Mesenchymal stem cell (in vitro differentiated cells and primary cell): ENCODE measurements at regions not wholly inside any gene's neighbourhood (a gene's known extent, or its start where the extent isn't known, plus 50 kb on each side); places are given as distances from the start of the nearest gene placed in this dataset.

Source experiments
- DNase-seq: peaks from one replicate; pipeline ENCODE4 v3.0.0-alpha.2; 2013
- H2AFZ ChIP-seq: one replicate; pipeline ENCODE4 v1.6.1; 2013; ENCODE audit warnings: low read depth, mild to moderate bottlenecking, control low read depth, inconsistent platforms, low read length, moderate library complexity
- H2AK5ac ChIP-seq: 2 replicates; pipeline ENCODE4 v1.6.1; 2013; ENCODE audit warnings: low read length, moderate library complexity, mild to moderate bottlenecking, inconsistent platforms; ENCODE audit not compliant: severe bottlenecking
- H2BK120ac ChIP-seq: one replicate; pipeline ENCODE4 v1.6.1; 2013; ENCODE audit warnings: low read depth, mild to moderate bottlenecking, inconsistent platforms, low read length, moderate library complexity
- H2BK12ac ChIP-seq, 2 experiments: one replicate each; pipeline ENCODE4 v1.6.1; 2013; ENCODE audit warnings: inconsistent platforms in 2 of 2, low read length in 2 of 2, mild to moderate bottlenecking in 2 of 2, moderate library complexity in 2 of 2, control low read depth in 1 of 2
- H2BK15ac ChIP-seq: one replicate; pipeline ENCODE4 v1.6.1; 2013; ENCODE audit warnings: mild to moderate bottlenecking, low read depth, inconsistent platforms; ENCODE audit not compliant: poor library complexity, severe bottlenecking
- H2BK5ac ChIP-seq: 2 replicates; pipeline ENCODE4 v1.6.1; 2013; ENCODE audit warnings: low read depth, mild to moderate bottlenecking, low read length, control low read depth, inconsistent platforms; ENCODE audit not compliant: poor library complexity, severe bottlenecking
- H3K14ac ChIP-seq, 2 experiments: one replicate each; pipeline ENCODE4 v1.6.1; 2013; ENCODE audit warnings: inconsistent platforms in 2 of 2, low read length in 2 of 2, control low read depth in 1 of 2, mild to moderate bottlenecking in 1 of 2, moderate library complexity in 1 of 2
- H3K18ac ChIP-seq, 2 experiments: one replicate each; pipeline ENCODE4 v1.6.1; 2013; ENCODE audit warnings: inconsistent platforms in 2 of 2, low read length in 2 of 2, control low read depth in 1 of 2, low read depth in 1 of 2, mild to moderate bottlenecking in 1 of 2
- H3K23ac ChIP-seq, 2 experiments: one replicate each; pipeline ENCODE4 v1.6.1; 2013; ENCODE audit warnings: inconsistent platforms in 2 of 2, low read length in 2 of 2, mild to moderate bottlenecking in 2 of 2, moderate library complexity in 2 of 2, control low read depth in 1 of 2
- H3K27ac ChIP-seq: 2 replicates; pipeline ENCODE4 v1.5.1; 2013; ENCODE audit warnings: mild to moderate bottlenecking, moderate library complexity, low read length, control low read depth, inconsistent platforms; ENCODE audit not compliant: poor library complexity, severe bottlenecking
- H3K27me3 ChIP-seq, 2 experiments: 2 replicates each; pipeline versions ENCODE4 v1.6.1 to v1.7.0; 2013; ENCODE audit warnings: low read length in 2 of 2, mild to moderate bottlenecking in 2 of 2, moderate library complexity in 2 of 2, control low read depth in 1 of 2, inconsistent platforms in 1 of 2; ENCODE audit not compliant: control insufficient read depth in 1 of 2, insufficient read depth in 1 of 2
- H3K36me3 ChIP-seq, 2 experiments: 2 replicates each; pipeline versions ENCODE4 v1.6.1 to v1.7.0; 2013; ENCODE audit warnings: low read length in 2 of 2, control low read depth in 1 of 2, inconsistent platforms in 1 of 2, low read depth in 1 of 2, mild to moderate bottlenecking in 1 of 2; ENCODE audit not compliant: insufficient read depth in 2 of 2, control insufficient read depth in 1 of 2
- H3K4ac ChIP-seq, 2 experiments: one replicate each; pipeline ENCODE4 v1.6.1; 2013; ENCODE audit warnings: inconsistent platforms in 2 of 2, low read length in 2 of 2, mild to moderate bottlenecking in 2 of 2, moderate library complexity in 2 of 2, control low read depth in 1 of 2, low read depth in 1 of 2
- H3K4me1 ChIP-seq: 2 replicates; pipeline ENCODE4 v1.6.1; 2013; ENCODE audit warnings: low read depth, low read length, control low read depth; ENCODE audit not compliant: control insufficient read depth, insufficient read depth
- H3K4me2 ChIP-seq: 2 replicates; pipeline ENCODE4 v1.6.1; 2013; ENCODE audit warnings: low read length, mild to moderate bottlenecking, inconsistent platforms; ENCODE audit not compliant: poor library complexity, severe bottlenecking
- H3K4me3 ChIP-seq, 2 experiments: 2 replicates each; pipeline versions ENCODE4 v1.5.1 to v1.7.0; 2013; ENCODE audit warnings: low read length in 2 of 2, mild to moderate bottlenecking in 2 of 2, control low read depth in 1 of 2, low read depth in 1 of 2; ENCODE audit not compliant: insufficient read depth in 1 of 2
- H3K79me1 ChIP-seq: replicated peaks from 2 replicates; pipeline ENCODE4 v1.6.1; 2013; ENCODE audit warnings: mild to moderate bottlenecking, control low read depth, low read length, inconsistent platforms; ENCODE audit not compliant: poor library complexity, severe bottlenecking
- H3K9ac ChIP-seq: 2 replicates; pipeline ENCODE4 v1.7.0; 2013; ENCODE audit warnings: mild to moderate bottlenecking, low read length, moderate library complexity
- H3K9me3 ChIP-seq: 2 replicates; pipeline ENCODE4 v1.7.0; 2013; ENCODE audit warnings: mild to moderate bottlenecking, low read length; ENCODE audit not compliant: control insufficient read depth
- H4K8ac ChIP-seq: one replicate; pipeline ENCODE4 v1.6.1; 2013; ENCODE audit warnings: inconsistent platforms, mild to moderate bottlenecking, low read length, moderate library complexity
- H4K91ac ChIP-seq: one replicate; pipeline ENCODE4 v1.6.1; 2013; ENCODE audit warnings: mild to moderate bottlenecking, low read length, inconsistent platforms
- WGBS: methylation state at CpG from one replicate; pipeline ENCODE4 v1.1.7; 2013; ENCODE audit warnings: mixed read lengths; 5-methylcytosine and 5-hydroxymethylcytosine counted together

DNA sequence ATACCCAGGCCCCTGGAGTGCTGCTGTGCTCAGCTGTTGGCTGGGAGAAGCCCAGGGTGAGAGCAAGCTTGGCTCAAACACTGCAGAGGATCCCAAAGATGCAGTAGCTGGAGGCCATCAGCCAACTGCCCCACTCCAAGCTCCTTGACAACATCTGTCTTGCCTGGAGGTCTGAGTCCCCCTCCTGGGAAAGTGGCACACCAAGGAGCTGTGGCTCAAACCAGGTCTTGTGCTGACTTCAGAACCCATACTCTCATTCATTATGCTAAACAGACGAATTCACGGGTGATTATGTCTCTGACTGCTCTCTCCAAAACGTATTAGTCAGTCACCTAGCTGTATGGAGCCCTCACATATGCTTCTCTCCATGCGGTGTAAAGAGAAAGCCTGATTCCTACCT lies 206.1 kb downstream of the TTC32 start:
- H2BK5ac ChIP-seq = no peak overlapping the region
- no peak overlapping the region for H2BK15ac ChIP-seq
- no peak overlapping the region for H3K14ac ChIP-seq
- DNase-seq = no peak
- no peak overlapping the region for H2BK12ac ChIP-seq
- no peak overlapping the region for H3K4me3 ChIP-seq
- H3K23ac ChIP-seq = no peak overlapping the region
- no peak overlapping the region for H2BK120ac ChIP-seq
- 67% methylated on average over 4 of the region's 4 CpGs for WGBS
- peaks cover 3% of the 10 kb centered on the region for H3K4me1 ChIP-seq
- H3K4ac ChIP-seq = no peak overlapping the region
- no peak overlapping the region for H2AFZ ChIP-seq
- no peak overlapping the region for H3K18ac ChIP-seq
- peaks cover 36% of the 10 kb centered on the region for H3K9me3 ChIP-seq
- H4K91ac ChIP-seq = no peak overlapping the region
- no peak overlapping the region for H3K27ac ChIP-seq
- H3K79me1 ChIP-seq = no peaks in the 10 kb centered on the region
- no peaks in the 10 kb centered on the region for H3K36me3 ChIP-seq
- peaks cover 0 to 6% of the 10 kb centered on the region in 2 experiments for H3K27me3 ChIP-seq
- H3K9ac ChIP-seq = no peak overlapping the region
- no peak overlapping the region for H4K8ac ChIP-seq
- H3K4me2 ChIP-seq = no peak overlapping the region
- no peak overlapping the region for H2AK5ac ChIP-seq

GRCh38 chr2:19691892-19692291 lies 209.9 kb downstream of the TTC32 start:
- Histone ChIP-seq H3K14ac (no peak overlapping the region), H3K27ac (no peak overlapping the region), H3K23ac (no peak overlapping the region), H3K36me3 (no peaks in the 10 kb centered on the region), H3K18ac (no peak overlapping the region), H2BK5ac (no peak overlapping the region), H2AFZ (no peak overlapping the region), H3K4me2 (no peak overlapping the region), H3K79me1 (no peaks in the 10 kb centered on the region), H2BK15ac (no peak overlapping the region), H3K4me1 (peaks cover 3% of the 10 kb centered on the region), H3K9ac (no peak overlapping the region), H4K8ac (no peak overlapping the region), H3K9me3 (peaks cover 17% of the 10 kb centered on the region), H2BK12ac (no peak overlapping the region), H2AK5ac (no peak overlapping the region), H3K27me3 (peaks cover 0 to 7% of the 10 kb centered on the region in 2 experiments), H3K4me3 (no peak overlapping the region), H4K91ac (no peak overlapping the region), H2BK120ac (no peak overlapping the region), H3K4ac (no peak overlapping the region)
- WGBS = 86% methylated on average over 1 of the region's 1 CpG
- DNase-seq = no peak

GRCh38 chr2:19690429-19690828 lies 211.4 kb downstream of the TTC32 start:
- H3K36me3 ChIP-seq = no peaks in the 10 kb centered on the region
- no peak overlapping the region for H2AK5ac ChIP-seq
- H2BK15ac ChIP-seq = no peak overlapping the region
- H3K4me1 ChIP-seq = peaks cover 3% of the 10 kb centered on the region
- H4K8ac ChIP-seq = no peak overlapping the region
- no peaks in the 10 kb centered on the region for H3K79me1 ChIP-seq
- no peak for DNase-seq
- peaks cover 0 to 7% of the 10 kb centered on the region in 2 experiments for H3K27me3 ChIP-seq
- H2BK120ac ChIP-seq = no peak overlapping the region
- no peak overlapping the region for H2BK12ac ChIP-seq
- no peak overlapping the region for H3K9ac ChIP-seq
- H4K91ac ChIP-seq = no peak overlapping the region
- 68% methylated on average over 3 of the region's 3 CpGs for WGBS
- H3K4me3 ChIP-seq = no peak overlapping the region
- H2AFZ ChIP-seq = no peak overlapping the region
- no peak overlapping the region for H3K14ac ChIP-seq
- no peak overlapping the region for H2BK5ac ChIP-seq
- H3K18ac ChIP-seq = no peak overlapping the region
- H3K27ac ChIP-seq = no peak overlapping the region
- no peak overlapping the region for H3K23ac ChIP-seq
- peaks cover 2% of the 10 kb centered on the region for H3K9me3 ChIP-seq
- H3K4me2 ChIP-seq = no peak overlapping the region
- no peak overlapping the region for H3K4ac ChIP-seq

- Histone ChIP-seq H3K4me3 (no peak overlapping the region), H2BK12ac (no peak overlapping the region), H2AFZ (no peak overlapping the region), H2BK15ac (no peak overlapping the region), H3K9ac (no peak overlapping the region), H3K4me2 (no peak overlapping the region), H3K18ac (no peak overlapping the region), H3K14ac (peak overlapping the region in 1 of 2 experiments; percentile 22), H3K79me1 (no peaks in the 10 kb centered on the region), H2BK120ac (no peak overlapping the region), H3K27me3 (peaks cover 0 to 7% of the 10 kb centered on the region in 2 experiments), H2BK5ac (no peak overlapping the region), H2AK5ac (no peak overlapping the region), H3K36me3 (no peaks in the 10 kb centered on the region), H3K27ac (no peak overlapping the region), H3K4ac (no peak overlapping the region), H4K91ac (no peak overlapping the region), H3K9me3 (no peaks in the 10 kb centered on the region), H3K4me1 (peaks cover under 1% of the 10 kb centered on the region), H3K23ac (no peak overlapping the region), H4K8ac (no peak overlapping the region)
- no peak for DNase-seq
- 91% methylated on average over 6 of the region's 6 CpGs for WGBS
These were observed 212.1 kb downstream of the TTC32 start for GRCh38 chr2:19689646-19690168.
